Activated T-helper 1 cell treated with anti-CD3 and anti-CD28 coated beads, Interleukin-12 subunit alpha, Interleukin-12 subunit beta, Interleukin-2, Interleukin-4 antibody, amounts not matched to agents 30 ng/mL and 10 ng/mL and 1 ng/mL, durations not matched to agents 14 hours and 24 hours and 36 hours (primary cell): ENCODE measurements at regions not wholly inside any gene's neighbourhood (a gene's known extent, or its start where the extent isn't known, plus 50 kb on each side); places are given as distances from the start of the nearest gene placed in this dataset.

Experiments used
- DNase-seq: peaks from one replicate; pipeline ENCODE4 v3.0.0; 2021; ENCODE audit warnings: low spot score
- H3K27ac Mint-ChIP-seq: one replicate; pipeline ENCODE4 v1.8.0; 2021; ENCODE audit warnings: mild to moderate bottlenecking, mixed read lengths
- H3K27me3 Mint-ChIP-seq: one replicate; pipeline ENCODE4 v1.8.0; 2022; ENCODE audit warnings: mild to moderate bottlenecking, moderate library complexity, mixed read lengths; ENCODE audit not compliant: insufficient read depth
- H3K36me3 Mint-ChIP-seq: one replicate; pipeline ENCODE4 v1.8.0; 2021; ENCODE audit warnings: low read depth, mixed read lengths
- H3K4me1 Mint-ChIP-seq: one replicate; pipeline ENCODE4 v1.8.0; 2021; ENCODE audit warnings: low read depth, mixed read lengths
- H3K4me3 Mint-ChIP-seq: one replicate; pipeline ENCODE4 v1.8.0; 2021; ENCODE audit warnings: mild to moderate bottlenecking, moderate library complexity, mixed read lengths
- H3K9me3 Mint-ChIP-seq: one replicate; pipeline ENCODE4 v1.8.0; 2021; ENCODE audit warnings: mixed read lengths
- intact Hi-C: fragments of 100-400 bp; cut with micrococcal nuclease; formaldehyde crosslinking; loops from one replicate; pipeline ENCODE4 v1.15.1; 2024

- Mint-ChIP-seq H3K27me3 (no peaks in the 10 kb centered on the region), H3K4me1 (no peaks in the 10 kb centered on the region), H3K27ac (no peak overlapping the region), H3K9me3 (no peaks in the 10 kb centered on the region), H3K4me3 (no peak overlapping the region), H3K36me3 (no peaks in the 10 kb centered on the region)
- no peak for DNase-seq
- intact Hi-C loops: no loop called here
These were observed 414.7 kb downstream of the TLE4 start for GRCh38 chr9:79986437-79986836.

GRCh38 chr9:79985772-79986171 is 414.0 kb downstream of the TLE4 start:
- Mint-ChIP-seq H3K4me1 (no peaks in the 10 kb centered on the region), H3K36me3 (no peaks in the 10 kb centered on the region)
- intact Hi-C loops: no loop called here

GRCh38 chr9:79985264-79985663 is 413.5 kb downstream of the TLE4 start:
- intact Hi-C loops: no loop called here
- Mint-ChIP-seq H3K4me3 (no peak overlapping the region), H3K27me3 (no peaks in the 10 kb centered on the region), H3K36me3 (no peaks in the 10 kb centered on the region), H3K27ac (no peak overlapping the region), H3K4me1 (no peaks in the 10 kb centered on the region), H3K9me3 (no peaks in the 10 kb centered on the region)
- DNase-seq: no peak

More at GRCh38 chr9:79985772-79986171, 414.0 kb downstream of the TLE4 start:
- Mint-ChIP-seq H3K27ac (no peak overlapping the region), H3K4me3 (no peak overlapping the region), H3K9me3 (no peaks in the 10 kb centered on the region), H3K27me3 (no peaks in the 10 kb centered on the region)
- DNase-seq: no peak

GRCh38 chr9:79984429-79985067 is 412.8 kb downstream of the TLE4 start:
- H3K9me3 Mint-ChIP-seq: no peaks in the 10 kb centered on the region
- H3K27me3 Mint-ChIP-seq: no peaks in the 10 kb centered on the region
- no peak overlapping the region for H3K27ac Mint-ChIP-seq
- DNase-seq: no peak
- intact Hi-C loops: no loop called here
- H3K36me3 Mint-ChIP-seq: no peaks in the 10 kb centered on the region
- no peaks in the 10 kb centered on the region for H3K4me1 Mint-ChIP-seq
- H3K4me3 Mint-ChIP-seq: no peak overlapping the region

GRCh38 chr9:79980432-79980831 is 408.7 kb downstream of the TLE4 start:
- no peak overlapping the region for H3K4me3 Mint-ChIP-seq
- intact Hi-C loops: no loop called here
- no peak for DNase-seq
- no peak overlapping the region for H3K27ac Mint-ChIP-seq
- H3K27me3 Mint-ChIP-seq: peaks cover 2% of the 10 kb centered on the region
- H3K36me3 Mint-ChIP-seq: no peaks in the 10 kb centered on the region
- no peaks in the 10 kb centered on the region for H3K9me3 Mint-ChIP-seq
- no peaks in the 10 kb centered on the region for H3K4me1 Mint-ChIP-seq

GRCh38 chr9:79977510-79978197 is 405.9 kb downstream of the TLE4 start:
- DNase-seq: no peak
- intact Hi-C loops: no loop called here
- Mint-ChIP-seq H3K27me3 (peaks cover 2% of the 10 kb centered on the region), H3K36me3 (no peaks in the 10 kb centered on the region), H3K27ac (no peak overlapping the region), H3K9me3 (no peaks in the 10 kb centered on the region), H3K4me3 (no peak overlapping the region), H3K4me1 (no peaks in the 10 kb centered on the region)

GRCh38 chr9:79977074-79977435 is 405.3 kb downstream of the TLE4 start:
- Mint-ChIP-seq H3K27me3 (peaks cover 2% of the 10 kb centered on the region), H3K27ac (no peak overlapping the region), H3K36me3 (no peaks in the 10 kb centered on the region), H3K4me1 (no peaks in the 10 kb centered on the region), H3K9me3 (no peaks in the 10 kb centered on the region), H3K4me3 (no peak overlapping the region)
- no peak for DNase-seq
- intact Hi-C loops: no loop called here

- Mint-ChIP-seq H3K4me1 (no peaks in the 10 kb centered on the region), H3K27ac (no peak overlapping the region), H3K9me3 (no peaks in the 10 kb centered on the region), H3K4me3 (no peak overlapping the region), H3K27me3 (peaks cover 2% of the 10 kb centered on the region), H3K36me3 (no peaks in the 10 kb centered on the region)
- DNase-seq: no peak
- intact Hi-C loops: no loop called here
These were observed 404.7 kb downstream of the TLE4 start for GRCh38 chr9:79976257-79977073.

GRCh38 chr9:79975621-79976256 is 404.0 kb downstream of the TLE4 start:
- DNase-seq: no peak
- intact Hi-C loops: no loop called here
- H3K9me3 Mint-ChIP-seq: no peaks in the 10 kb centered on the region
- no peak overlapping the region for H3K4me3 Mint-ChIP-seq
- H3K27me3 Mint-ChIP-seq: peaks cover 2% of the 10 kb centered on the region
- H3K27ac Mint-ChIP-seq: no peak overlapping the region
- H3K36me3 Mint-ChIP-seq: no peaks in the 10 kb centered on the region
- no peaks in the 10 kb centered on the region for H3K4me1 Mint-ChIP-seq

- H3K27me3 Mint-ChIP-seq: peaks cover 2% of the 10 kb centered on the region
- H3K27ac Mint-ChIP-seq: no peak overlapping the region
- DNase-seq: no peak
- no peaks in the 10 kb centered on the region for H3K36me3 Mint-ChIP-seq
- H3K9me3 Mint-ChIP-seq: no peaks in the 10 kb centered on the region
- no peaks in the 10 kb centered on the region for H3K4me1 Mint-ChIP-seq
- intact Hi-C loops: no loop called here
- no peak overlapping the region for H3K4me3 Mint-ChIP-seq
These were observed 403.1 kb downstream of the TLE4 start for GRCh38 chr9:79974806-79975422.

- intact Hi-C loops: no loop called here
- Mint-ChIP-seq H3K36me3 (no peaks in the 10 kb centered on the region), H3K4me3 (no peak overlapping the region), H3K9me3 (no peaks in the 10 kb centered on the region), H3K4me1 (no peaks in the 10 kb centered on the region), H3K27ac (no peak overlapping the region), H3K27me3 (peaks cover 2% of the 10 kb centered on the region)
- no peak for DNase-seq
These were observed 401.9 kb downstream of the TLE4 start for GRCh38 chr9:79973627-79974026.

- intact Hi-C loops: no loop called here
These were observed 398.3 kb downstream of the TLE4 start for GRCh38 chr9:79970146-79970425.

More at GRCh38 chr9:79970146-79970425, 398.3 kb downstream of the TLE4 start:
- DNase-seq: no peak
- Mint-ChIP-seq H3K4me1 (no peaks in the 10 kb centered on the region), H3K27ac (no peak overlapping the region), H3K27me3 (no peaks in the 10 kb centered on the region), H3K4me3 (no peak overlapping the region), H3K36me3 (no peaks in the 10 kb centered on the region), H3K9me3 (no peaks in the 10 kb centered on the region)
